PC-3 (cell line): ENCODE measurements at regions not wholly inside any gene's neighbourhood (a gene's known extent, or its start where the extent isn't known, plus 50 kb on each side); places are given as distances from the start of the nearest gene placed in this dataset.

Experiments
- EZH2 ChIP-seq: fragments of 300-600 bp; sonication (generic); IDR thresholded peaks from one replicate; pipeline ENCODE4 v1.6.1; 2017; ENCODE audit warnings: antibody characterized with exemption, mild to moderate bottlenecking, low read length; ENCODE audit not compliant: unreplicated experiment
- EZH2phosphoT487 ChIP-seq: fragments of 300-600 bp; sonication (generic); IDR thresholded peaks from 2 replicates; pipeline ENCODE4 v1.6.1; 2018; ENCODE audit warnings: mild to moderate bottlenecking, antibody characterized with exemption, low read length, borderline replicate concordance
- TF ChIP-seq, protein P1 (sequence below): fragments of 300-600 bp; sonication (generic); conservative IDR thresholded peaks from 2 replicates; pipeline ENCODE4 v1.5.1; 2017; ENCODE audit warnings: antibody characterized with exemption, low read depth, mild to moderate bottlenecking, low read length

DNA sequence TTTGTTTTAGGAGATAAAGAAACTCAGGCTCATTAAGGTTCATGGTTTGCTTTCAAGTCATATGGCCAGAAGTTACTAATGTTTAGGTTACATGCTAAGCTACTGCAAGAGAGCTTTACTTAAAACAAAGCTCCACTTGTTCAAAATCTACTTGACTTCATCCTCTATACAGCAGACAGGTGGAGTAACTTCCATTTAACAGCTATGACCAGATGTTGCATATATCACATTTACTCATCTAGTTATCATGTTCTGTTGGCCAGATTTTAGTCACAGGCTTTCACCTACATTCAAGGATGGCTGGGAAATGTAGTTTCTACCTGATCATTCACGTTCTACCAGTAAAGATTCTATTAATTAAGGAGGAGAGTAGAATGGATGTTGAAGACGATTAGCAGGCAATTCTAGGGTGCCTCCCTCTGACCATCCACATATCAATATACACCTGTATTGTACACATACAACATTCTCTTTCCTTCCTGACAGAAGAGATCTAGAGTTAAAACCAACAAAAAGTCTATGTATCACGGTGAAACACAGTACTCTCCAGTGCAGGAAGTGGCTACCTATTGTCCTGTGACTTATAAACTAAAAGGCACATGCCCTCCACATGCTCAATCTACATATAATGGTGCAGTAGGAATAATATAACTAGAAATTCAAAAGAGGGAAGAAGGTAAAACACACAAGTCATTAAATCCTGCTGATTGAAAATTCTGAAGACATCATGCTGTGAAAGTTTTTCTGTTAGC is 488.0 kb downstream of the MDFIC start:
- TF ChIP-seq, protein P1, sequence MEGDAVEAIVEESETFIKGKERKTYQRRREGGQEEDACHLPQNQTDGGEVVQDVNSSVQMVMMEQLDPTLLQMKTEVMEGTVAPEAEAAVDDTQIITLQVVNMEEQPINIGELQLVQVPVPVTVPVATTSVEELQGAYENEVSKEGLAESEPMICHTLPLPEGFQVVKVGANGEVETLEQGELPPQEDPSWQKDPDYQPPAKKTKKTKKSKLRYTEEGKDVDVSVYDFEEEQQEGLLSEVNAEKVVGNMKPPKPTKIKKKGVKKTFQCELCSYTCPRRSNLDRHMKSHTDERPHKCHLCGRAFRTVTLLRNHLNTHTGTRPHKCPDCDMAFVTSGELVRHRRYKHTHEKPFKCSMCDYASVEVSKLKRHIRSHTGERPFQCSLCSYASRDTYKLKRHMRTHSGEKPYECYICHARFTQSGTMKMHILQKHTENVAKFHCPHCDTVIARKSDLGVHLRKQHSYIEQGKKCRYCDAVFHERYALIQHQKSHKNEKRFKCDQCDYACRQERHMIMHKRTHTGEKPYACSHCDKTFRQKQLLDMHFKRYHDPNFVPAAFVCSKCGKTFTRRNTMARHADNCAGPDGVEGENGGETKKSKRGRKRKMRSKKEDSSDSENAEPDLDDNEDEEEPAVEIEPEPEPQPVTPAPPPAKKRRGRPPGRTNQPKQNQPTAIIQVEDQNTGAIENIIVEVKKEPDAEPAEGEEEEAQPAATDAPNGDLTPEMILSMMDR = no peak
- no peak for TF ChIP-seq EZH2phosphoT487
- TF ChIP-seq EZH2 = no peak
